ENCODE measurements at regions not wholly inside any gene's neighbourhood (a gene's known extent, or its start where the extent isn't known, plus 50 kb on each side); places are given as distances from the start of the nearest gene placed in this dataset.

DNA sequence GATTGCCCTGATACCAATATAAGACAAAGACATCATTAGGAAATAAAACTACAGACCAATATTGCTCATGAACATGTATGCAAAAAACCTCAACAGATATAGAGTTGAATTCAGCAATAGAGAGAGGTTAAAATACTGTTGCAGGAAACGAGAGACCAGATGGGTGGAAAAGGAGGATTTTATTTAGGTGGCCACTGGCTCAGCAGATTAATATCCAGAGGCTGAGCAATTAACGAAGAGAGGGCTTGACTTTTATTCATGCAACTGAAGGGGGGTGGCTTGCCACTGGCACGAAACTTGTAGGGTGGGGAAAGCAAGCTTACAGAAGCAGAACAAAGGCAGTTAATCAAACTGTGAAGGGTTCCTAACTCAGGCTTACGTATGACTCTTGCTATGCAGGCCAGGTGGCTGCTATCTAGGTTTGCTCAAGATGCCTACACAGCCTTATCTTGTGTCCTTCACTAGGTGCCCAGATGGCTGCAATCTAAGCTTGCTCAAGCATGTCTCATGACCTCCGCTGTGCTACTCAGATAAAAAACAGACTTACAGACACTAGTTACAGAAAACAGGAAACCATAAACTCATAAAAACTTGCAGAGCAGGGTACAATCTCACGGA, 126.4 kb downstream of the MMUT start:
- TF ChIP-seq, protein P1, sequence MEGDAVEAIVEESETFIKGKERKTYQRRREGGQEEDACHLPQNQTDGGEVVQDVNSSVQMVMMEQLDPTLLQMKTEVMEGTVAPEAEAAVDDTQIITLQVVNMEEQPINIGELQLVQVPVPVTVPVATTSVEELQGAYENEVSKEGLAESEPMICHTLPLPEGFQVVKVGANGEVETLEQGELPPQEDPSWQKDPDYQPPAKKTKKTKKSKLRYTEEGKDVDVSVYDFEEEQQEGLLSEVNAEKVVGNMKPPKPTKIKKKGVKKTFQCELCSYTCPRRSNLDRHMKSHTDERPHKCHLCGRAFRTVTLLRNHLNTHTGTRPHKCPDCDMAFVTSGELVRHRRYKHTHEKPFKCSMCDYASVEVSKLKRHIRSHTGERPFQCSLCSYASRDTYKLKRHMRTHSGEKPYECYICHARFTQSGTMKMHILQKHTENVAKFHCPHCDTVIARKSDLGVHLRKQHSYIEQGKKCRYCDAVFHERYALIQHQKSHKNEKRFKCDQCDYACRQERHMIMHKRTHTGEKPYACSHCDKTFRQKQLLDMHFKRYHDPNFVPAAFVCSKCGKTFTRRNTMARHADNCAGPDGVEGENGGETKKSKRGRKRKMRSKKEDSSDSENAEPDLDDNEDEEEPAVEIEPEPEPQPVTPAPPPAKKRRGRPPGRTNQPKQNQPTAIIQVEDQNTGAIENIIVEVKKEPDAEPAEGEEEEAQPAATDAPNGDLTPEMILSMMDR (IDR thresholded peaks at IDR 0.05): no peak
- Mint-ChIP-seq H3K4me3 (no peak overlapping the region), H3K9me3 (peaks cover 5% of the 10 kb centered on the region; the same call in 1 of the 2 replicates), H3K27me3 (ENCODE audit: insufficient read depth) (no peaks in the 10 kb centered on the region), H3K27ac (no peak overlapping the region), H3K36me3 (ENCODE audit: low read depth) (peaks cover 6% of the 10 kb centered on the region; the same call in 1 of the 2 replicates), H3K4me1 (ENCODE audit: low read depth) (peaks cover 12% of the 10 kb centered on the region; the same call in 1 of the 2 replicates)
- no peak for DNase-seq

DNA sequence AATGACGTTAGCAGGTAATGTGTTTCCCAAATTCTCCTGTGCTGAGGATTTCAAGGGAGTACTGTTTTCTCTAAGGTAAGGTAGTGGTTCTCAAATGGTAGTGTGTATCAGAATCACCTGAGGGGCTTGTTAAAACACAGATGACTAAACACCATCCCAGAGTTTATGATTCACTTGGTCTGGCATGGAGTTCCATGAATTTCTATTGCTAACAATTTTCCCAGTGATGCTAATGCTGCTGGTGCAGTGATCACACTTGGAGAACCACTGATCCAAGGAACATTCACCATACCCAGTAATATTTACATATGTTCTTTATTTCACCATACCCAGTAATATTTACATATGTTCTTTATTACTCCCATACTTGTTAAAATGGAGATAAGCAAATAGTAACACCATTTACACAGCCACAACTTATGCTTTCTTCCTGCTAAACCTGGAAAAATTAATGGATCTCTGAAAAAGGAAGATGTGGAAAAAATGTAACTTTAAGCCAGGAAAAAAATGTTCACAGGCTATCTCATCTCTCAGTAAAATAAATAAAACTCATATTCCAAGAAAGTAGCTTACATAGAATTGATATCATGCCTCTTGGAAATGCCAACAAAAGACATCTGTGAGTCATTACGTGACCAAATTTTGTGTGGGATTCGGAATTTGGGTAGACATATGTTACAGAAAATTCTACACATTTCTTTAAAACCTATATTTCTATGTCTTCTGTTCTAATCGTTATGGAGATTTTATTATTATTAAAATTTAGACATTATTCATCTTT, 129.5 kb downstream of the MMUT start:
- peaks cover 6% of the 10 kb centered on the region; the same call in 1 of the 2 replicates for H3K36me3 Mint-ChIP-seq (ENCODE audit: low read depth)
- H3K9me3 Mint-ChIP-seq: peaks cover 5% of the 10 kb centered on the region; the same call in 1 of the 2 replicates
- TF ChIP-seq, protein P1 (IDR thresholded peaks at IDR 0.05): no peak
- no peak for DNase-seq
- no peak overlapping the region for H3K4me3 Mint-ChIP-seq
- peaks cover 24% of the 10 kb centered on the region for H3K4me1 Mint-ChIP-seq (ENCODE audit: low read depth)
- no peaks in the 10 kb centered on the region for H3K27me3 Mint-ChIP-seq (ENCODE audit: insufficient read depth)
- H3K27ac Mint-ChIP-seq: no peak overlapping the region

DNA sequence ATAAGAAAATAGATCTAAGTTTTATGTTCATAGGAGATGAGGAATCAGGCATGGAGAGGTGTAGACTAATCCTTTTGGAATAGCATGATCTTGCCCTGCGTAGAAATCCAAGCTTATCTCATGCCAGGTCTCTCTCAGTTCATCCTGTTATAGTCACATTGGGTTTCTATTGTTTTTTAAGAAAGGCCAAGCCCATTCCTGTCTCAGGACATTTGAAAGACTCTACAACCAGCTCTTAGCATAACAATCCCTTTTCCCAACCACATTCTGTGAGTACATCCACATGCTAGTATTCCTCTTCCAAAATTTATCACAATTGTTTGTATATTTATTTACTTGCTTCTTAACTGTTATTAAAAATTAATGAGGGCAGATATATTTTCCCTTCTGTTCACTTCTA, 130.3 kb downstream of the MMUT start:
- Mint-ChIP-seq H3K4me3 (no peak overlapping the region), H3K27me3 (ENCODE audit: insufficient read depth) (no peaks in the 10 kb centered on the region), H3K9me3 (peaks cover 5% of the 10 kb centered on the region; the same call in 1 of the 2 replicates), H3K27ac (no peak overlapping the region), H3K4me1 (ENCODE audit: low read depth) (peaks cover 32% of the 10 kb centered on the region), H3K36me3 (ENCODE audit: low read depth) (peaks cover 6% of the 10 kb centered on the region; the same call in 1 of the 2 replicates)
- TF ChIP-seq, protein P1 (IDR thresholded peaks at IDR 0.05): no peak
- no peak for DNase-seq

DNA sequence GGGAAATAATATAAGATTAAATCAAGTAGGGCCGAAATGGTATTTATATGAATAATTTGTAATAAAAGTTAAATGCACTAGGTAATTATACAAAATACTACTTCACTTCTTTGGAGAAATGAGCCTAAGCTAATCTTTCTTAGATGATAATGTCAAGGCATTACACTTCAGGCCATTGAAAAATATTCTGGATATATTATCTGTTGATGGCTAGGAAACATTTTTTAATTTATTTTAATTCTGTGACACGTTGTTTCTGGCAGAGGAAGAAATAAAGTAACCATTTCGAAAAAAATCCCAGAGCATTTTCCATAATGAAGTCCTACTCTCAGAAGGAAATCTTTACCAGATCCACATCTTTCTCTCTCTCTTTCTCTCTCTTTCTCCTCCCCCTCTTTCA, 133.9 kb downstream of the MMUT start:
- no peaks in the 10 kb centered on the region for H3K27me3 Mint-ChIP-seq (ENCODE audit: insufficient read depth)
- H3K4me1 Mint-ChIP-seq (ENCODE audit: low read depth): peaks cover 65% of the 10 kb centered on the region
- H3K36me3 Mint-ChIP-seq (ENCODE audit: low read depth): peaks cover 14% of the 10 kb centered on the region; the same call in 1 of the 2 replicates
- DNase-seq: no peak
- peak overlapping the region; percentile 8; the same call in 1 of the 2 replicates for H3K27ac Mint-ChIP-seq
- TF ChIP-seq, protein P1 (IDR thresholded peaks at IDR 0.05): no peak
- H3K4me3 Mint-ChIP-seq: no peak overlapping the region
- peaks cover 9% of the 10 kb centered on the region for H3K9me3 Mint-ChIP-seq

DNA sequence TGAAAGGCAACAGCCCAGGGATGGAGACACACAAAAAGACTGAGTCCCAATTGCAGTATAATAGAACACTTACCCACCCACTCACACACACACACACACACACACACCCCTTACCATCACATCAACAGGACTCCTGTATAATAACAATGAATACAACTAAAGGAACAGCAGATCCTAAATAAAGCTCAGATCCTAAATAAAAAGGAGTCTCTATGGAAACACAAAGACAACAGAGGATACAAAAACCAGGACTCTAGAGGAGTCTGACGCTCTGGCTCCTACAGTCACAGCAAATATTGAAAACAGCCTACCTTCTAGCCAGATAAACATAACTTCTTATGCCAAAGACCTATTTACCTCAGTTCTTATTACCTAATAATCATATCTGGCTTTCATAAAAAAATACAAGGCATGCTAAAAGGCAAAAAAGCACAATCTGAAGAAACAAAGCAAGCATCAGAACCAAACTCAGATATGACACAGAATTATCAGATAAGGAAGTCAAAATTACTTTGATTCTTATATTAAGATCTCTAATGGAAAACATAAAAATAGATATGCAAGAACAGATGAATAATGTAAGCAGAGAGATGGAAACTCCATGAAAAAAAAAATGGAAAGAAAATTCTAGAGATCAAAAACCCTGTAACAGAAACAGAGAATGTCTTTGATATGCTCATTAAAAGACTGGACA, 134.9 kb downstream of the MMUT start:
- H3K9me3 Mint-ChIP-seq: peaks cover 9% of the 10 kb centered on the region
- H3K27ac Mint-ChIP-seq: peak overlapping the region; percentile 66
- no peak for DNase-seq
- H3K4me1 Mint-ChIP-seq (ENCODE audit: low read depth): peaks cover 59% of the 10 kb centered on the region
- TF ChIP-seq, protein P1 (IDR thresholded peaks at IDR 0.05): no peak
- H3K27me3 Mint-ChIP-seq (ENCODE audit: insufficient read depth): no peaks in the 10 kb centered on the region
- peak overlapping the region; percentile 3; the same call in 1 of the 2 replicates for H3K4me3 Mint-ChIP-seq
- peaks cover 23% of the 10 kb centered on the region; the same call in 1 of the 2 replicates for H3K36me3 Mint-ChIP-seq (ENCODE audit: low read depth)
